ENCODE measurements at regions not wholly inside any gene's neighbourhood (a gene's known extent, or its start where the extent isn't known, plus 50 kb on each side); places are given as distances from the start of the nearest gene placed in this dataset.

DNA sequence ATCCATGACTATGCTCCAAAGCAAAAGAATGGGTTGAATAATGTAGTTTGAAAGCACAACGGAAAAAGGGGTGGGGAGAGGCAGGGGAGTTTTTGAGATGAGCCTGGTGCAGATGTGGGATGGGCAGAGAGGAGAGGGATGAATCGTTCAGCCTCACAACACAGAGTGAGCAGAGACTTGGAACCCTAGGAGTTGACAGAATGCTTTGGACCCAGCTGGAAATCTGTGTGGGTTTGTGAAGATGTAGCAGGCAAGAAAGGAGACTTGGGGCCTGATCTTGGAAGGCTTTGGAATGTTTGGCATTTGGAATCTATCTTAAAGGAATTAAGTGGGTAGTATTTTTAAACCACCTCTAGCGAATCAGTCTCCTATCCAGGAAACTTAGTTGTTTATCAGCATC is 66.0 kb upstream of the KCTD1 start:
- H3K79me2 ChIP-seq (ENCODE audit: insufficient read depth, low read length): no peaks in the 10 kb centered on the region
- H3K27ac ChIP-seq (ENCODE audit: low read depth, low read length): no peak overlapping the region
- H4K20me1 ChIP-seq (ENCODE audit: insufficient read depth, low read length): no peaks in the 10 kb centered on the region
- H3K4me2 ChIP-seq (ENCODE audit: insufficient read depth, low read length): no peak overlapping the region
- H3K9me3 ChIP-seq (ENCODE audit: low read depth, low read length): no peaks in the 10 kb centered on the region
- TF ChIP-seq, protein P1, sequence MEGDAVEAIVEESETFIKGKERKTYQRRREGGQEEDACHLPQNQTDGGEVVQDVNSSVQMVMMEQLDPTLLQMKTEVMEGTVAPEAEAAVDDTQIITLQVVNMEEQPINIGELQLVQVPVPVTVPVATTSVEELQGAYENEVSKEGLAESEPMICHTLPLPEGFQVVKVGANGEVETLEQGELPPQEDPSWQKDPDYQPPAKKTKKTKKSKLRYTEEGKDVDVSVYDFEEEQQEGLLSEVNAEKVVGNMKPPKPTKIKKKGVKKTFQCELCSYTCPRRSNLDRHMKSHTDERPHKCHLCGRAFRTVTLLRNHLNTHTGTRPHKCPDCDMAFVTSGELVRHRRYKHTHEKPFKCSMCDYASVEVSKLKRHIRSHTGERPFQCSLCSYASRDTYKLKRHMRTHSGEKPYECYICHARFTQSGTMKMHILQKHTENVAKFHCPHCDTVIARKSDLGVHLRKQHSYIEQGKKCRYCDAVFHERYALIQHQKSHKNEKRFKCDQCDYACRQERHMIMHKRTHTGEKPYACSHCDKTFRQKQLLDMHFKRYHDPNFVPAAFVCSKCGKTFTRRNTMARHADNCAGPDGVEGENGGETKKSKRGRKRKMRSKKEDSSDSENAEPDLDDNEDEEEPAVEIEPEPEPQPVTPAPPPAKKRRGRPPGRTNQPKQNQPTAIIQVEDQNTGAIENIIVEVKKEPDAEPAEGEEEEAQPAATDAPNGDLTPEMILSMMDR (IDR thresholded peaks at IDR 0.05; ENCODE audit: extremely low read depth, low read depth, low read length): no peak
- H3K27me3 ChIP-seq (ENCODE audit: insufficient read depth, low read length): no peaks in the 10 kb centered on the region
- peaks cover 8% of the 10 kb centered on the region for H3K4me1 ChIP-seq (ENCODE audit: insufficient read depth, low read length)
- no peaks in the 10 kb centered on the region for H3K36me3 ChIP-seq (ENCODE audit: insufficient read depth, low read length)
- no peak overlapping the region for H3K4me3 ChIP-seq (ENCODE audit: insufficient read depth, low read length)
- H2AFZ ChIP-seq (ENCODE audit: low read length): no peak overlapping the region
- no peak for DNase-seq (ENCODE audit: insufficient read length, low spot score, missing footprints)

All from osteoblast (primary cell).